Thymus (tissue), 11 donors: ENCODE measurements at regions not wholly inside any gene's neighbourhood (a gene's known extent, or its start where the extent isn't known, plus 50 kb on each side); places are given as distances from the start of the nearest gene placed in this dataset.

Source experiments
- DNase-seq, 9 donors: peaks; one replicate each; pipeline ENCODE4 v3.0.0-alpha.2; 2013; ENCODE audit warnings: low spot score in 9 of 9, low read depth in 6 of 9, missing footprints in 1 of 9
- H3K27ac ChIP-seq, 2 donors: one replicate each; pipeline ENCODE4 v1.5.1; 2013; ENCODE audit warnings: control low read depth in 1 of 2, low read depth in 1 of 2, low read length in 1 of 2, mild to moderate bottlenecking in 1 of 2, moderate library complexity in 1 of 2
- H3K27me3 ChIP-seq, 2 donors: one replicate each; pipeline ENCODE4 v1.5.1; 2013; ENCODE audit warnings: low read length in 1 of 2; ENCODE audit not compliant: control insufficient read depth in 2 of 2, insufficient read depth in 1 of 2
- H3K36me3 ChIP-seq, 2 donors: one replicate each; pipeline ENCODE4 v1.5.1; 2013; ENCODE audit warnings: low read length in 1 of 2, mild to moderate bottlenecking in 1 of 2, moderate library complexity in 1 of 2; ENCODE audit not compliant: control insufficient read depth in 2 of 2, insufficient read depth in 2 of 2
- H3K4me1 ChIP-seq, 2 donors: one replicate each; pipeline ENCODE4 v1.5.1; 2013; ENCODE audit warnings: low read length in 2 of 2; ENCODE audit not compliant: control insufficient read depth in 2 of 2, insufficient read depth in 2 of 2
- H3K4me3 ChIP-seq, 2 donors: one replicate each; pipeline ENCODE4 v1.5.1; 2013; ENCODE audit warnings: low read length in 2 of 2, control low read depth in 1 of 2, mild to moderate bottlenecking in 1 of 2
- H3K9me3 ChIP-seq, 2 donors: one replicate each; pipeline ENCODE4 v1.5.1; 2013; ENCODE audit warnings: low read length in 1 of 2, mild to moderate bottlenecking in 1 of 2; ENCODE audit not compliant: control insufficient read depth in 2 of 2, insufficient read depth in 1 of 2
- WGBS: extraction: QIAGEN DNeasy Blood & Tissue Kit; methylation state at CpG from one replicate; pipeline ENCODE4 v1.1.7; 2013; 5-methylcytosine and 5-hydroxymethylcytosine counted together
- donor health status: healthy.

GRCh38 chr2:34480366-34480765 is 881.3 kb upstream of the FAM98A start:
- 94% methylated on average over 2 of the region's 2 CpGs for WGBS
- DNase-seq: no peak
- H3K27ac ChIP-seq: no peak overlapping the region
- no peaks in the 10 kb centered on the region for H3K4me1 ChIP-seq
- no peaks in the 10 kb centered on the region for H3K9me3 ChIP-seq
- no peaks in the 10 kb centered on the region for H3K27me3 ChIP-seq
- no peak overlapping the region for H3K4me3 ChIP-seq
- no peaks in the 10 kb centered on the region for H3K36me3 ChIP-seq

- Histone ChIP-seq H3K4me1 (no peaks in the 10 kb centered on the region), H3K27ac (no peak overlapping the region), H3K9me3 (no peaks in the 10 kb centered on the region), H3K27me3 (no peaks in the 10 kb centered on the region), H3K36me3 (no peaks in the 10 kb centered on the region), H3K4me3 (no peak overlapping the region)
- DNase-seq: no peak
- 19% methylated on average over 1 of the region's 1 CpG for WGBS
Measured at GRCh38 chr2:34475156-34475555, 876.1 kb upstream of the FAM98A start.

- Histone ChIP-seq H3K27ac (no peak overlapping the region), H3K36me3 (no peaks in the 10 kb centered on the region)
- WGBS: 82% methylated on average over 1 of the region's 1 CpG
Measured at GRCh38 chr2:34474646-34475045, 875.5 kb upstream of the FAM98A start.

GRCh38 chr2:34447097-34447496 is 848.0 kb upstream of the FAM98A start:
- Histone ChIP-seq H3K27me3 (no peaks in the 10 kb centered on the region), H3K4me1 (no peaks in the 10 kb centered on the region), H3K36me3 (no peaks in the 10 kb centered on the region), H3K4me3 (no peak overlapping the region), H3K9me3 (peaks cover 0 to 4% of the 10 kb centered on the region in 2 donors), H3K27ac (no peak overlapping the region)
- no peak for DNase-seq

More at GRCh38 chr2:34474646-34475045, 875.5 kb upstream of the FAM98A start:
- DNase-seq: no peak
- Histone ChIP-seq H3K4me1 (no peaks in the 10 kb centered on the region), H3K4me3 (no peak overlapping the region), H3K9me3 (no peaks in the 10 kb centered on the region), H3K27me3 (no peaks in the 10 kb centered on the region)

- H3K9me3 ChIP-seq: peaks cover 0 to 4% of the 10 kb centered on the region in 2 donors
- no peaks in the 10 kb centered on the region for H3K4me1 ChIP-seq
- no peak overlapping the region for H3K4me3 ChIP-seq
- no peaks in the 10 kb centered on the region for H3K27me3 ChIP-seq
- H3K27ac ChIP-seq: no peak overlapping the region
- H3K36me3 ChIP-seq: no peaks in the 10 kb centered on the region
- no peak for DNase-seq
- 98% methylated on average over 2 of the region's 2 CpGs for WGBS
Measured at GRCh38 chr2:34423301-34423700, 824.2 kb upstream of the FAM98A start.

- H3K36me3 ChIP-seq: no peaks in the 10 kb centered on the region
- H3K4me1 ChIP-seq: no peaks in the 10 kb centered on the region
- no peak overlapping the region for H3K4me3 ChIP-seq
- DNase-seq: no peak
- no peaks in the 10 kb centered on the region for H3K27me3 ChIP-seq
- H3K9me3 ChIP-seq: no peaks in the 10 kb centered on the region
- H3K27ac ChIP-seq: no peak overlapping the region
Measured at GRCh38 chr2:34419856-34420255, 820.8 kb upstream of the FAM98A start.

- H3K4me3 ChIP-seq: no peak overlapping the region
- H3K4me1 ChIP-seq: no peaks in the 10 kb centered on the region
- no peak overlapping the region for H3K27ac ChIP-seq
- 91% methylated on average over 2 of the region's 2 CpGs for WGBS
- no peaks in the 10 kb centered on the region for H3K36me3 ChIP-seq
- H3K27me3 ChIP-seq: no peaks in the 10 kb centered on the region
- DNase-seq: no peak
- H3K9me3 ChIP-seq: no peaks in the 10 kb centered on the region
Measured at GRCh38 chr2:34416856-34417255, 817.8 kb upstream of the FAM98A start.

GRCh38 chr2:34414856-34415255 is 815.8 kb upstream of the FAM98A start:
- no peak overlapping the region for H3K4me3 ChIP-seq
- H3K4me1 ChIP-seq: no peaks in the 10 kb centered on the region
- H3K27ac ChIP-seq: no peak overlapping the region
- no peaks in the 10 kb centered on the region for H3K9me3 ChIP-seq
- no peaks in the 10 kb centered on the region for H3K27me3 ChIP-seq
- WGBS: 92% methylated on average over 4 of the region's 4 CpGs
- no peaks in the 10 kb centered on the region for H3K36me3 ChIP-seq
- no peak for DNase-seq

- H3K4me1 ChIP-seq: no peaks in the 10 kb centered on the region
- H3K4me3 ChIP-seq: no peak overlapping the region
- WGBS: 79% methylated on average over 4 of the region's 4 CpGs
- no peak overlapping the region for H3K27ac ChIP-seq
- DNase-seq: no peak
- no peaks in the 10 kb centered on the region for H3K27me3 ChIP-seq
- no peaks in the 10 kb centered on the region for H3K36me3 ChIP-seq
- H3K9me3 ChIP-seq: no peaks in the 10 kb centered on the region
Measured at GRCh38 chr2:34408100-34408499, 809.0 kb upstream of the FAM98A start.

GRCh38 chr2:34403512-34403911 is 804.4 kb upstream of the FAM98A start:
- no peak for DNase-seq
- Histone ChIP-seq H3K4me3 (no peak overlapping the region), H3K36me3 (no peaks in the 10 kb centered on the region), H3K27me3 (no peaks in the 10 kb centered on the region), H3K9me3 (no peaks in the 10 kb centered on the region), H3K4me1 (no peaks in the 10 kb centered on the region), H3K27ac (no peak overlapping the region)
- WGBS: 94% methylated on average over 2 of the region's 2 CpGs
